DOHH2 (cell line): ENCODE measurements at regions not wholly inside any gene's neighbourhood (a gene's known extent, or its start where the extent isn't known, plus 50 kb on each side); places are given as distances from the start of the nearest gene placed in this dataset.

Source experiments
- H3F3A ChIP-seq: fragments of 200-600 bp; sonication (generic), shearing (Covaris generic); 2 replicates; pipeline ENCODE4 v1.6.0; 2016; ENCODE audit warnings: antibody characterized with exemption, mild to moderate bottlenecking; ENCODE audit not compliant: control insufficient read depth, insufficient read depth
- H3K27ac ChIP-seq: fragments of 200-600 bp; sonication (generic); 2 replicates; pipeline ENCODE4 v1.5.1; 2014; ENCODE audit warnings: low read depth, mild to moderate bottlenecking, low read length, moderate library complexity
- H3K27me3 ChIP-seq: fragments of 200-600 bp; sonication (generic); 2 replicates; pipeline ENCODE4 v1.6.1; 2014; ENCODE audit warnings: mild to moderate bottlenecking, low read length, mixed read lengths; ENCODE audit not compliant: control insufficient read depth
- H3K36me3 ChIP-seq: fragments of 200-600 bp; sonication (generic); 2 replicates; pipeline ENCODE4 v1.6.1; 2014; ENCODE audit warnings: mild to moderate bottlenecking, low read length, moderate library complexity, mixed read lengths; ENCODE audit not compliant: control insufficient read depth
- H3K4me1 ChIP-seq: fragments of 200-600 bp; sonication (generic); 2 replicates; pipeline ENCODE4 v1.6.1; 2014; ENCODE audit warnings: mild to moderate bottlenecking, low read length, mixed read lengths; ENCODE audit not compliant: control insufficient read depth
- H3K4me2 ChIP-seq: fragments of 200-600 bp; sonication (generic); 2 replicates; pipeline ENCODE4 v1.6.0; 2014; ENCODE audit warnings: mild to moderate bottlenecking, low read length, moderate library complexity
- H3K4me3 ChIP-seq: fragments of 200-600 bp; sonication (generic); 2 replicates; pipeline ENCODE4 v1.5.1; 2014; ENCODE audit warnings: mild to moderate bottlenecking, low read length, mixed read lengths
- H3K79me2 ChIP-seq: fragments of 200-600 bp; sonication (generic); 2 replicates; pipeline ENCODE4 v1.6.1; 2014; ENCODE audit warnings: mild to moderate bottlenecking, low read length, mixed read lengths; ENCODE audit not compliant: control insufficient read depth
- H3K9me2 ChIP-seq: fragments of 200-600 bp; sonication (generic); replicated peaks from 2 replicates; pipeline ENCODE4 v1.6.1; 2014; ENCODE audit warnings: mild to moderate bottlenecking, low read length, mixed read lengths; ENCODE audit not compliant: control insufficient read depth
- H3K9me3 ChIP-seq: fragments of 200-600 bp; sonication (generic); 2 replicates; pipeline ENCODE4 v1.6.1; 2014; ENCODE audit warnings: antibody characterized with exemption, low read length, mixed read lengths; ENCODE audit not compliant: control insufficient read depth, insufficient read depth
- H4K20me1 ChIP-seq: fragments of 200-600 bp; sonication (generic); 2 replicates; pipeline ENCODE4 v1.6.0; 2014; ENCODE audit warnings: low read depth, mild to moderate bottlenecking, antibody characterized with exemption, low read length, moderate library complexity; ENCODE audit not compliant: control insufficient read depth, insufficient read depth
- CTCF ChIP-seq: fragments of 200-600 bp; sonication (generic); IDR thresholded peaks from one replicate; pipeline ENCODE4 v1.5.1; 2014; ENCODE audit warnings: antibody characterized with exemption, mild to moderate bottlenecking, low read depth, low read length; ENCODE audit not compliant: poor library complexity, severe bottlenecking
- EZH2phosphoT487 ChIP-seq: fragments of 200-600 bp; sonication (generic); IDR thresholded peaks from 2 replicates; pipeline ENCODE4 v1.6.1; 2017; ENCODE audit warnings: borderline replicate concordance, mild to moderate bottlenecking, antibody characterized with exemption, low read length, moderate library complexity, mixed read lengths

- Histone ChIP-seq H3K9me3 (no peaks in the 10 kb centered on the region), H3K36me3 (no peaks in the 10 kb centered on the region), H3K4me3 (no peak overlapping the region)
These were observed 96.1 kb upstream of the DPT start for GRCh38 chr1:168825129-168825528.

GRCh38 chr1:168825820-168826219 is 96.8 kb upstream of the DPT start:
- no peak for TF ChIP-seq EZH2phosphoT487
- no peak for TF ChIP-seq CTCF

More at GRCh38 chr1:168825129-168825528, 96.1 kb upstream of the DPT start:
- Histone ChIP-seq H3K27ac (no peak overlapping the region), H3K27me3 (no peaks in the 10 kb centered on the region), H3K9me2 (no peaks in the 10 kb centered on the region), H3F3A (no peaks in the 10 kb centered on the region), H3K79me2 (no peaks in the 10 kb centered on the region), H3K4me2 (no peak overlapping the region), H3K4me1 (no peaks in the 10 kb centered on the region), H4K20me1 (no peaks in the 10 kb centered on the region)
- TF ChIP-seq CTCF (no peak), EZH2phosphoT487 (no peak)

GRCh38 chr1:168826269-168826668 is 97.3 kb upstream of the DPT start:
- no peaks in the 10 kb centered on the region for H3K4me1 ChIP-seq
- no peaks in the 10 kb centered on the region for H4K20me1 ChIP-seq
- no peaks in the 10 kb centered on the region for H3K9me2 ChIP-seq
- H3K27ac ChIP-seq, result no peak overlapping the region
- TF ChIP-seq CTCF, result no peak
- no peak for TF ChIP-seq EZH2phosphoT487
- no peaks in the 10 kb centered on the region for H3K36me3 ChIP-seq
- no peak overlapping the region for H3K4me2 ChIP-seq
- H3K79me2 ChIP-seq, result no peaks in the 10 kb centered on the region
- H3K27me3 ChIP-seq, result no peaks in the 10 kb centered on the region
- no peak overlapping the region for H3K4me3 ChIP-seq
- H3F3A ChIP-seq, result no peaks in the 10 kb centered on the region
- no peaks in the 10 kb centered on the region for H3K9me3 ChIP-seq

More at GRCh38 chr1:168825820-168826219, 96.8 kb upstream of the DPT start:
- Histone ChIP-seq H3K4me2 (no peak overlapping the region), H3F3A (no peaks in the 10 kb centered on the region), H3K9me2 (no peaks in the 10 kb centered on the region), H3K27me3 (no peaks in the 10 kb centered on the region), H3K4me3 (no peak overlapping the region), H3K27ac (no peak overlapping the region), H4K20me1 (no peaks in the 10 kb centered on the region), H3K36me3 (no peaks in the 10 kb centered on the region), H3K79me2 (no peaks in the 10 kb centered on the region), H3K4me1 (no peaks in the 10 kb centered on the region), H3K9me3 (no peaks in the 10 kb centered on the region)
